GM21528 (cell line): ENCODE measurements at regions not wholly inside any gene's neighbourhood (a gene's known extent, or its start where the extent isn't known, plus 50 kb on each side); places are given as distances from the start of the nearest gene placed in this dataset.

Source experiments
- ATAC-seq: cut with Tn5 transposase; IDR thresholded peaks from one replicate; pipeline ENCODE4 v1.9.1; 2021; ENCODE audit warnings: mild to moderate bottlenecking, moderate library complexity; ENCODE audit not compliant: unreplicated experiment, low FRiP score

DNA sequence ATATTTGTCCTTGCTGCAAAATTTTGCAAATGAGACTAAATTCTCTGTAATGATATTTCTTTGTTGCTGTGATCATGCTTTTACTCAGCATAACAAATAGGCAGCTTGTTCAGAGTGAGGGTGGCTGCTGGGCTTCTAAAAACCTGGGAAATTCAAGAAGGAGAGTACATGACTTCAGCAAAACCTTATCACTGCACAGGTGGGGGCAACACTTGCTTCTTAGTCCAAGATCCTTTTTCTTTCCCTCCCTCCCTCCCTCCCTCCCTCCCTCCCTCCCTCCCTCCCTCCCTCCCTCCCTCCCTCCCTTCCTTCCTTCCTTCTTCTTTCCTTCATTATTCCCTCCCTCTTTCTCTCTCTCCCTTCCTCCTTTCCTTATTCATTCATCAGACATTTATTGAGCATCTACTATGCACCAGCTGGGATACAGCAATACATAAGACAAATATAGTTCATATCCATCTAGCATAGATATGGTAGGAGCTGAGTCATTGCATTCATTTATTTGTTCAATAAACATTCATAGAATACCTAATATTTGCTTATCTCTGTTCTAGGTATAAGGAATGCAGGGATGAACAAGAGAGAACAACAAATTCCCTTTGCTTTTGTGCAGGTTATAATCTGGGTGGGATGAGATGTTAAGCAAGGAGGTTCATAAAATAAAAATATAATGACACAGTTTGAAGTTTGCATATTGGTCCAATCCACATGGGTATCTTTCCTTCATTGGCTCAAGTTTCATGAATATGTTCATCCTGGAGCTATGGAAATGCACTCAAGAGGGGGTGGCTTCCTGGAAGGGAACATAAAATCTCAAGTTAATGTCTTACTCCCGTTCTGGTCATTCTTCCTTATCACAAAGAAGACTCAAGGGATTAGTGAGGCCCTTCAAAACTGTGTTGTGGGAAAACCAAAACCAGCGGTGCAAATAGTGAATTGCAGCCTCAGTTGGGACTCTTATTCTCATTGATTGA lies 210.7 kb downstream of the PDCD6IP start:
- no peak for ATAC-seq

- ATAC-seq: no peak
Measured at GRCh38 chr3:34011171-34012101, 213.0 kb downstream of the PDCD6IP start.

GRCh38 chr3:34012102-34012461 lies 213.7 kb downstream of the PDCD6IP start:
- ATAC-seq: no peak

- ATAC-seq: no peak
Measured at GRCh38 chr3:34013818-34014570, 215.6 kb downstream of the PDCD6IP start.

GRCh38 chr3:34015204-34016142 lies 217.0 kb downstream of the PDCD6IP start:
- no peak for ATAC-seq

DNA sequence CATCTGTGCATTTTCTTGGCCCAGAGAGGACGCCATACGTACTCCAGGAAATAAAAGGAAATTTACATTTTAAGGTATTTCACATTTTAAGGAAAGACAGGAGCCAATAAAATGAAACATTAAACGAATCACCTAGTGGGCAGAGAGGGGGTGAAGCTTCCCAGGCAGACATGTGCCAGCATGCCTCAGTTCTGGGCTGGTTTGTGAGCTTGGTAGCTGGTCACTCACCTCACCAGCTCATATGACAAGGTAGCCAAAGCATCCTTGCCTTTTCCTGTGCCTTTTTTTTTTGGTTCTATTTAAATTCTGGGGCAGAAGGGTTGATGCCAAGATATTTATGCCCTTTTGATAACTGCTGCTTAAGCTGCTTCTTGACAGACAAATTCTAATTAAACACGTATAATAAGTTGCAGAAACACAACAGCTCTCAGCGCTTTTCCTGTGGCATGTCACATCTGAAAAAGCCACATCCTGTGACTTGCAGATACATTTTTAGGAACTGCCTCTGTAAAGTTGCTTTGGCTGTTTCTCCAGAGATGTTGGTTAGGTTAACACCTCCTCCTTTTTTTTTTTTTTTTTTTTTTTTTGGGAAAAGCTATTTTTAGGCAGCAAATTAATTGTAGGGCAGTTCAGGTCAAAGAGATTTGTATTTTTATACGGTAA lies 218.6 kb downstream of the PDCD6IP start:
- no peak for ATAC-seq

- ATAC-seq: no peak
Measured at GRCh38 chr3:34017757-34018156, 219.3 kb downstream of the PDCD6IP start.

- ATAC-seq: no peak
Measured at GRCh38 chr3:34019158-34019557, 220.7 kb downstream of the PDCD6IP start.

DNA sequence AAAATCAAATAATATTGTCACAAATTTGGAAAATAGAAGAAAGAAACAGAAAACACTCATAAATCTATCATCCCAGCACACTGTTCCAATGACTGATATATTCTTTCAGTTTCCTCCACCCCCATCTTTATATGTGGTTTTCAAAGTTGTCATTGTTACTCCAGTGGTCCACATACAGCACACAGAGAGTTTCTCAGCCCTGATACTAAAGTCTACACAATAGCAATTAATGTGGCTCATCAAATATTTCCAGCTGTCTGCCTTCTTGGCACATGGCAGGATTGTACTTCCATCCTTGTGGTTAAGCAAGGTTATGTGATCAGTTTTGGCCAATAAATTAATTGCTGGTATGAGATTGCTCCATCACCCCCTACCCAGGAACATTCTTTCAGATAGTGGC lies 221.7 kb downstream of the PDCD6IP start:
- no peak for ATAC-seq

DNA sequence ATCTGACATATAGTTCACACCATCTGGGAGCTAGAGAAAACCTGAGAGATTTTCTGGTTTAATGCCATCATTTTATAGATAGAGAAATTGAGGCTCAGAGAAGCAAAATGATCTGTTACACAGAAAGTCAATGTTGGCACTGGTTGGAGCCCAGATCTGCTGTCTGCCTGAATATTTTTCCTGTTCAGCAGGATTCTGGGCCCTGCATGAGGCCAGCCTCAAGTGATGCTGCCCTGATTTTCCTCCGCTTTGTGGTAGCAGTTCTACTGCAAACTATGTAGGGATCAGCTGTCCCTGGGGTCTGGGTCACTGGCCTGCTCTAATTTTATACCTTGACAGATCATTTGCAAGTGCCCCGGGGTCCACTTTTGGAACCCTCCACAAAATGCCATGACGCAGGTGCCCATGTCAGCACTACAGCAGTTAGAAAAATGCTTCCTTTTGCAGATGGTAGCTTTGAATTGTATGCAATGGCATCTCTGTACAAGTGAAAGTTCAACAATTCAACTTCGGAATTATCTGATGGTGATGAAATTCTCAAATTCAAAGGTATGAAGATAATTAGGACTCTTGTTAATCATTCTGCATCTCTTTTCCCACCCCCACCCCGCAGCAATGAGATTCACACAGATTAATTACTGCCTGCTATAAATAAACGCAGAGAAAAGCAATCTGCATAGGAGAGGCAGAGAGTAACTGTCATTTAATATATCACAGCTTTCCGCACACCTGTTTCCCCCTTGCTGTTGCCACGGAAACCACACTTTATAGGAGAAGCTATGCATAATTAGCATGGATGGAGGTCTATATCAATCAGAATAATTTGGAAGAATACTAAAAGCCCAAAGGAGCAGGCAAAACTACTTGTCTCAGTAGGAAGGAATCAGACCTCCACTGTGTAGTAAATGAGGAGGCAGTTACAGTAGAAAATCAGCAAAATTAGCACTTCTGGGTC lies 222.6 kb downstream of the PDCD6IP start:
- ATAC-seq: no peak

- ATAC-seq: no peak
Measured at GRCh38 chr3:34022147-34022546, 223.7 kb downstream of the PDCD6IP start.

DNA sequence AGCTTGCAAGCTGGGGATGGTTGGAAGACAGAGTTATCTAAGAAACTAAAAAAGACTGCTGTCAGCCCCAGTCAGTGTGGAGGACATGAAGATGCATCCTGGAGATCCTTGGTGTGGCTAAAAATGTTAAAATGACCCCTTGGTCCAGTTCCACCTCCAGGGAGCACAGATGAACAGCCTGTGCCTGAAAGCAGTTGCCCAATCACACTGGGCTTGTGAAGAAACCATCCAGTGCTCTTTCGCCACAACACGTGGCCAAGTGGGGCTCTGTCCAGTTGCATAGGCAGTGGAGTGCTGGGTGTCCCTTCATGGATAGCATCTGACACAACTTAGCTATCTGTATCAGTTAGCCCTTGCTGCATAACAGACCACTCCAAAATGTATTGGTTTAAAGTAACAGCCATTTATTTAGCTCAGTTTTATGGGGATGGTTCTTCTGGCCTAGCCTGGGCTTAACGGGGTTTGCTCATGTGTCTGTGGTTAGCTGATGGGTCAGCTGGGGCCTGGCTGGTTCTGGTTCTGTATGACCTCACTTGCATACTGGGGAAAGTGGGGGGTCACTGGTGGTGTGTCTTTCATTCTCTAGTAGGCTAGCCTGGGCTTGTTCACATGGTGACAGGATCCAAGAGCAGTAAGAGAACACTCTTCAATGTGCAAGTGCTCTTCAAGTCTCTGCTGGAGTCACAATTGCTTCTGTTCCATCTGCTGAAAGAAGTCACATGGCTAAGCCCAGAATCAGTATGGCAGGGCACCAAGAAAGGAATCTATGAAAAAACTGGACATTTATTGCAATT lies 226.2 kb downstream of the PDCD6IP start:
- ATAC-seq: no peak

DNA sequence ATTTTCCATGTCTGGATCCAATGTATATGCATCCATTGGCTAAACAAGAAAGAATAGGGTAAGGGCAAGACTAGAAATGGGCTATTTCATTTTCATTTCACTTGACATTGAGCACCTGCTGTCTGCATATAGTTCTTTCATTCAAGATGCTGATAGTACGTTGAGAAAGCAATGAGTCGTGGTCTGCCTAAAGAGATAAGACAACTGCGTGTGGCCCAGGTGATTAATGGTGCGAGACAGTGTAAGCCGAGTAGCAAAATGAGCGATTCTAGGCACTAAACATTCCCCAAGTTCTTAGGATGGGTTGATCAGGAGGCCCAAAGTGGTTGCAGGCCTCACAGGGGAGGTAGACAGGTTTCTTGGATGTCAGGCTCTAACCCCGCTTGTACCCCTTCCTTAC lies 235.4 kb downstream of the PDCD6IP start:
- no peak for ATAC-seq

GRCh38 chr3:34034840-34035239 lies 236.4 kb downstream of the PDCD6IP start:
- ATAC-seq: no peak

DNA sequence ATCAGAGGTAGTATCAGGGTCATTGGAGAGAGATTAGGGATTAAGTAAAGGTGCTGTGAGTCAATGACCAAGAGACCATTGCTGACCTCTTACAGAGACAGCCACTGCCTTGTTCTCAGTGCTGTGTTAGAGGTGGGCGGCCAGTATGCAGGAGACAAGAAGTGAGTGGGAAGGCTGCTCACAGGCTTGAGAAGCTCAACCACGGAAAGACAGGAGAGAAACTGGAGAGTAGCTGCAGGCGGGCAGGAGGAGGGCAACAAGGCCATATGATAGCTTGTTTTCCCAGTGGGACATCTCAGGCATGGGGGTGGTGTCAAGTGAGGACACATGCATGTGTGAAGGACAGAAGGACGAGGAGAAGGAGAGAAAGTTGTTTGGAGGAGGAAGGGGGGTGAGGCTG lies 237.3 kb downstream of the PDCD6IP start:
- ATAC-seq: no peak

GRCh38 chr3:34037260-34037659 lies 238.8 kb downstream of the PDCD6IP start:
- ATAC-seq: no peak

GRCh38 chr3:34038131-34038530 lies 239.7 kb downstream of the PDCD6IP start:
- ATAC-seq: no peak
